Choroid plexus epithelial cell (primary cell): ENCODE measurements at regions not wholly inside any gene's neighbourhood (a gene's known extent, or its start where the extent isn't known, plus 50 kb on each side); places are given as distances from the start of the nearest gene placed in this dataset.

ENCODE experiments used
- DNase-seq: peaks from one replicate; pipeline ENCODE4 v3.0.0-alpha.2; 2010; ENCODE audit warnings: low read depth
- H3K4me3 ChIP-seq: 2 replicates; pipeline ENCODE4 v1.5.1; 2011; ENCODE audit warnings: low read depth, mild to moderate bottlenecking, control low read depth, low read length, moderate library complexity
- CTCF ChIP-seq: conservative IDR thresholded peaks from 2 replicates; pipeline ENCODE4 v1.5.1; 2011; ENCODE audit warnings: low read depth, mild to moderate bottlenecking, control low read depth, inconsistent platforms, low read length, moderate library complexity

- H3K4me3 ChIP-seq = no peak overlapping the region
- DNase-seq = no peak
- no peak for TF ChIP-seq CTCF
Observed at GRCh38 chr13:75165543-75166230, 316.3 kb downstream of the TBC1D4 start.

- H3K4me3 ChIP-seq = no peak overlapping the region
- DNase-seq = no peak
- TF ChIP-seq CTCF = no peak
Observed at GRCh38 chr13:75161804-75162203, 320.2 kb downstream of the TBC1D4 start.

- no peak for TF ChIP-seq CTCF
- H3K4me3 ChIP-seq = no peak overlapping the region
- no peak for DNase-seq
Observed at GRCh38 chr13:75160984-75161383, 321.0 kb downstream of the TBC1D4 start.

GRCh38 chr13:75154331-75154730 is 327.6 kb downstream of the TBC1D4 start:
- H3K4me3 ChIP-seq = no peak overlapping the region
- no peak for DNase-seq
- TF ChIP-seq CTCF = no peak

GRCh38 chr13:75153834-75154233 is 328.1 kb downstream of the TBC1D4 start:
- TF ChIP-seq CTCF = no peak
- DNase-seq = peak; percentile 69

GRCh38 chr13:75153386-75153785 is 328.6 kb downstream of the TBC1D4 start:
- DNase-seq = no peak
- H3K4me3 ChIP-seq = no peak overlapping the region
- TF ChIP-seq CTCF = no peak

More at GRCh38 chr13:75153834-75154233, 328.1 kb downstream of the TBC1D4 start:
- H3K4me3 ChIP-seq = no peak overlapping the region

GRCh38 chr13:75151081-75151643 is 330.8 kb downstream of the TBC1D4 start:
- TF ChIP-seq CTCF = no peak
- peak; percentile 91 for DNase-seq
- H3K4me3 ChIP-seq = no peak overlapping the region
